Progenitor cell of endocrine pancreas (in vitro differentiated cells): ENCODE measurements at regions not wholly inside any gene's neighbourhood (a gene's known extent, or its start where the extent isn't known, plus 50 kb on each side); places are given as distances from the start of the nearest gene placed in this dataset.

Source experiments
- DNase-seq: peaks from one replicate; pipeline ENCODE4 v3.0.0; 2021; ENCODE audit warnings: low spot score; ENCODE audit not compliant: unreplicated experiment
- H3K27ac Mint-ChIP-seq: 2 replicates; pipeline ENCODE4 v1.8.0; 2021; ENCODE audit warnings: mild to moderate bottlenecking, moderate library complexity, mixed read lengths
- H3K27me3 Mint-ChIP-seq: 2 replicates; pipeline ENCODE4 v1.8.0; 2021; ENCODE audit warnings: mixed read lengths
- H3K36me3 Mint-ChIP-seq: 2 replicates; pipeline ENCODE4 v1.8.0; 2022; ENCODE audit warnings: mixed read lengths; ENCODE audit not compliant: insufficient read depth
- H3K4me1 Mint-ChIP-seq: 2 replicates; pipeline ENCODE4 v1.8.0; 2021; ENCODE audit warnings: low read depth, mixed read lengths
- H3K4me3 Mint-ChIP-seq: 2 replicates; pipeline ENCODE4 v1.8.0; 2021; ENCODE audit warnings: low read depth, mild to moderate bottlenecking, moderate library complexity, mixed read lengths
- H3K9me3 Mint-ChIP-seq: 2 replicates; pipeline ENCODE4 v1.8.0; 2021; ENCODE audit warnings: low read depth, mixed read lengths
- TF ChIP-seq, protein P1 (sequence below): fragments of 200-600 bp; sonication (generic); IDR thresholded peaks from one replicate; pipeline ENCODE4 v1.5.0; 2021; ENCODE audit warnings: antibody characterized with exemption, mild to moderate bottlenecking; ENCODE audit not compliant: unreplicated experiment

DNA sequence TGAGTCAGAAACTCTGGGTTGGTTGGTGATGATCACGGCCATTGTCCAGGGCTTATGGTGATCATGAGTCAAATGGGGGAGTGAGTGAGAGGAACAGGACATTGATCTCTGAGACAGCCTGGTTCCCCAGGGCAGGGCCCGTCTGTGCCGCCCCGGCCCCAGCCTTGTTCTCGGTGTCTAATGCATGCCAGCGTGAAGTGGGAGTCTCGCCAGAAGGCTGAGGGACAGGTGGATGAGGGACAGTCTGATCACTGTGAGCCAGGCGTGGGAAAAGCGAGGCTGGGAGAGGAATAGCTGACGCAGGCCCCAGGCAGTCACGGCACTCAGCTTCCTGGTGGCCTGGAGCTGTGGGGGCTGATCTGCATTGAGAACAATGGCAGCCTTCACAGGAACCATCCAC lies 208.3 kb upstream of the HDAC4 start:
- Mint-ChIP-seq H3K36me3 (no peaks in the 10 kb centered on the region), H3K4me3 (no peak overlapping the region), H3K27ac (no peak overlapping the region), H3K27me3 (peaks cover 23% of the 10 kb centered on the region), H3K4me1 (no peaks in the 10 kb centered on the region), H3K9me3 (no peaks in the 10 kb centered on the region)
- TF ChIP-seq, protein P1, sequence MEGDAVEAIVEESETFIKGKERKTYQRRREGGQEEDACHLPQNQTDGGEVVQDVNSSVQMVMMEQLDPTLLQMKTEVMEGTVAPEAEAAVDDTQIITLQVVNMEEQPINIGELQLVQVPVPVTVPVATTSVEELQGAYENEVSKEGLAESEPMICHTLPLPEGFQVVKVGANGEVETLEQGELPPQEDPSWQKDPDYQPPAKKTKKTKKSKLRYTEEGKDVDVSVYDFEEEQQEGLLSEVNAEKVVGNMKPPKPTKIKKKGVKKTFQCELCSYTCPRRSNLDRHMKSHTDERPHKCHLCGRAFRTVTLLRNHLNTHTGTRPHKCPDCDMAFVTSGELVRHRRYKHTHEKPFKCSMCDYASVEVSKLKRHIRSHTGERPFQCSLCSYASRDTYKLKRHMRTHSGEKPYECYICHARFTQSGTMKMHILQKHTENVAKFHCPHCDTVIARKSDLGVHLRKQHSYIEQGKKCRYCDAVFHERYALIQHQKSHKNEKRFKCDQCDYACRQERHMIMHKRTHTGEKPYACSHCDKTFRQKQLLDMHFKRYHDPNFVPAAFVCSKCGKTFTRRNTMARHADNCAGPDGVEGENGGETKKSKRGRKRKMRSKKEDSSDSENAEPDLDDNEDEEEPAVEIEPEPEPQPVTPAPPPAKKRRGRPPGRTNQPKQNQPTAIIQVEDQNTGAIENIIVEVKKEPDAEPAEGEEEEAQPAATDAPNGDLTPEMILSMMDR = no peak
- DNase-seq = no peak

DNA sequence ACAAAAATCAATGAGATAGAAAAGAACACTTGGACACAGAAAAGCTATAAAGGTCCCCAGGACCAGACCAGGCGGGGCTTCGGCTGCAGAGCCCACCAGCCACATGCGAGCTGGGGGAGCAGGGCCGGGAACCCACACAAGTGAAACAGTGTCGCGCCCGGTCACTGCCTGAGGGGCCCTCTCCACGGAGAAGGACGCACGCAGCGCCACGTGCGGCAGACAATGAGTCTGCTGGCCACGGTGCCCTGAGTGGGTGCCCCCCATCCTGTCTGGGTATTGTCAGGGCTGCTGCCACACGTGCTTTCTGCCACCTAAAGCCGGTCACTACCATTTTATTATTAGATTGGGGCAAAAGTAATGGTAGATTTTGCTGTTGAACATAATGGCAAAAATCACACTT lies 207.9 kb upstream of the HDAC4 start:
- TF ChIP-seq, protein P1 = no peak
- DNase-seq = no peak
- Mint-ChIP-seq H3K9me3 (no peaks in the 10 kb centered on the region), H3K27ac (no peak overlapping the region), H3K4me1 (no peaks in the 10 kb centered on the region), H3K27me3 (peaks cover 23% of the 10 kb centered on the region), H3K4me3 (no peak overlapping the region), H3K36me3 (no peaks in the 10 kb centered on the region)

GRCh38 chr2:239608260-239608659 lies 207.4 kb upstream of the HDAC4 start:
- no peak for DNase-seq
- no peaks in the 10 kb centered on the region for H3K4me1 Mint-ChIP-seq
- H3K27me3 Mint-ChIP-seq = peaks cover 23% of the 10 kb centered on the region
- H3K4me3 Mint-ChIP-seq = no peak overlapping the region
- H3K27ac Mint-ChIP-seq = no peak overlapping the region
- TF ChIP-seq, protein P1 = no peak
- H3K36me3 Mint-ChIP-seq = no peaks in the 10 kb centered on the region
- no peaks in the 10 kb centered on the region for H3K9me3 Mint-ChIP-seq

DNA sequence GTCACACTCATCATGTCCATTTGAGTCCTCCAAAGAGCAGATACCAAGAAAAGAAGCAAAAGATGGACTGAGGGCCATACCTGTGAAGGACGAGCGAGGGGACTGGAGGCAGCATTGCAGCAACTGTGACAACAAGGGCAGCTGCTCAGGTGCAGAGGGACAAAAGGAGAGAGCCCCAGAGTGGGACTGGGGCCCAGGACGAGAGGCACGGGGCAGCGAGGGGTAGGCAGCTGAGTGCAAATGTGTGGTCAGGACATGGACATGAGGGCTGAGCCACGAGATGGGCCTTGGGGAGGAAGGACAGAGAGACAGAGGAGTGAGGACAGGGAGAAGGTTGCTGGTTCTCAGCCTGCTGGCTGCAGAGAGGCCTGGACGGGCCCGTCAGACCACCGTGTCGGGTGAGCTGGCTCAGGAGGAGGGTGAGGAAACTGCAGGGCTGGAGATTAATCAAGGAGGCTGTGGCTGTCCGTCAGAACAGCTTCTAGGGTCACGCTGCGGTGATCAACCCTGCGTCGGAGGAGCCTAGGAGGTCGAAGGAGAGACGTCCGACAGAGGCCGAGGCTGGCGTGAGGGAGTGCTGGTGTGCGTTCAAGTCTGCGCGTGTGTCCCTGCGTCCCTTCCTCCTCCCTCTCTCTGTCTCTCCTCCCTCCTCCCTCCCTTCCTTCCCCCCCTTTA lies 206.8 kb upstream of the HDAC4 start:
- DNase-seq = no peak
- Mint-ChIP-seq H3K27ac (no peak overlapping the region), H3K9me3 (no peaks in the 10 kb centered on the region), H3K27me3 (peaks cover 23% of the 10 kb centered on the region), H3K4me1 (no peaks in the 10 kb centered on the region), H3K4me3 (no peak overlapping the region), H3K36me3 (no peaks in the 10 kb centered on the region)
- TF ChIP-seq, protein P1 = no peak

- DNase-seq = no peak
- H3K27me3 Mint-ChIP-seq = peaks cover 19% of the 10 kb centered on the region
- TF ChIP-seq, protein P1 = no peak
- H3K4me3 Mint-ChIP-seq = no peak overlapping the region
- H3K4me1 Mint-ChIP-seq = no peaks in the 10 kb centered on the region
- no peaks in the 10 kb centered on the region for H3K9me3 Mint-ChIP-seq
- no peak overlapping the region for H3K27ac Mint-ChIP-seq
- no peaks in the 10 kb centered on the region for H3K36me3 Mint-ChIP-seq
Observed at GRCh38 chr2:239606741-239607516, 206.1 kb upstream of the HDAC4 start.
